Fibroblast of peridontal ligament (primary cell): ENCODE measurements at regions not wholly inside any gene's neighbourhood (a gene's known extent, or its start where the extent isn't known, plus 50 kb on each side); places are given as distances from the start of the nearest gene placed in this dataset.
A peak's percentile ranks its signal among the peaks of the same experiment; 100 is the strongest.

Source experiments
- DNase-seq: peaks from one replicate; pipeline ENCODE4 v3.0.0-alpha.2; 2010; ENCODE audit errors: extremely low read depth

- DNase-seq = no peak
Measured at GRCh38 chr2:185891403-185891802, 152.8 kb downstream of the FSIP2 start.

DNA sequence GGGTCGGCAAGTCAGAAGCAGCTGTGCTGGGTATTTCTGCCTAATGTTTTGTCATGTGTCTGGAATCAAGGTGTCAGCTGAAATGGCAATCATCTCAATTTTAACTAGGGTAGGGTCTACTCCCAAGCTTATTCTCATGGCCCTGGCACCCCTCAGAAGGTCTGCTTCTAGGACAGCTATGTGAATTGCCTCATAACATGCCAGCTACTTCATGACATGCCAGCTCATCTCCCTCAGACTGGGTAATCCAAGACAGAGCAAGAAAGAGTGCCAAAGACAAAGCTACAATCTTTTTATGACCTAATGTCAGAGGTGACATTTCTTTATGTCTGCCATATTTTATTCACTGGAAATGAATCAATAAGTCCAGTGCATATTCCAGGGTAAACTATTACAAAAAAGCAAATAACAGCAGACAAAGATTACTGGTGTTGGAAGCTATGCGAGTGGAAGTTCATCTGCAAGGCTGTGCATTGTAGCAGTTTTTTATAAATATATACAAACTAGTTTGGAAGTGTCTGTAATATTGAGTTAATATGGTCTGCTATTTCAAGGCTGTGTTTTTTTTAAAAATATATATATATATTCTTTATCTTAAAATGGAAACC is 153.3 kb downstream of the FSIP2 start:
- DNase-seq = no peak

- DNase-seq = no peak
Measured at GRCh38 chr2:185892484-185892883, 153.9 kb downstream of the FSIP2 start.

GRCh38 chr2:185894223-185894622 is 155.6 kb downstream of the FSIP2 start:
- no peak for DNase-seq

GRCh38 chr2:185895828-185896693 is 157.5 kb downstream of the FSIP2 start:
- no peak for DNase-seq

DNA sequence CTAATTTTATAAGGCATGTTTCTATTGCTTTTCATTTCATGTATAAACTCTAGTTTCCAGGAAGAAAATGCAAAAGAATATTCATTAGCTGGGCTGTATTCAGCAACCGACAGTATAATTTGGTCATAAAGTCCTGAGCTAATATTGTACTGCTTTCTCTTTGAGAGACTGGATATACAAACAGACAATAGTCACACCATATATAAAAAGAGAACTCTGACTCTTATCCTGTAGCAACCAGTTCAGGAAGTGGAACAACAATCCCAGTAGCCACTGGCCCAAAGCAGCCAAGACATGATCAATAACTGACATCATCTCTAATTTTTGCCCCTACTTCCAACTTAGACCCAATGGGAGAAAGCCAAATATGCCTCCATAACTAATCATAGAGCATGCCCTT is 160.8 kb downstream of the FSIP2 start:
- no peak for DNase-seq

GRCh38 chr2:185919155-185919554 is 180.6 kb downstream of the FSIP2 start:
- peak; percentile 37 for DNase-seq

DNA sequence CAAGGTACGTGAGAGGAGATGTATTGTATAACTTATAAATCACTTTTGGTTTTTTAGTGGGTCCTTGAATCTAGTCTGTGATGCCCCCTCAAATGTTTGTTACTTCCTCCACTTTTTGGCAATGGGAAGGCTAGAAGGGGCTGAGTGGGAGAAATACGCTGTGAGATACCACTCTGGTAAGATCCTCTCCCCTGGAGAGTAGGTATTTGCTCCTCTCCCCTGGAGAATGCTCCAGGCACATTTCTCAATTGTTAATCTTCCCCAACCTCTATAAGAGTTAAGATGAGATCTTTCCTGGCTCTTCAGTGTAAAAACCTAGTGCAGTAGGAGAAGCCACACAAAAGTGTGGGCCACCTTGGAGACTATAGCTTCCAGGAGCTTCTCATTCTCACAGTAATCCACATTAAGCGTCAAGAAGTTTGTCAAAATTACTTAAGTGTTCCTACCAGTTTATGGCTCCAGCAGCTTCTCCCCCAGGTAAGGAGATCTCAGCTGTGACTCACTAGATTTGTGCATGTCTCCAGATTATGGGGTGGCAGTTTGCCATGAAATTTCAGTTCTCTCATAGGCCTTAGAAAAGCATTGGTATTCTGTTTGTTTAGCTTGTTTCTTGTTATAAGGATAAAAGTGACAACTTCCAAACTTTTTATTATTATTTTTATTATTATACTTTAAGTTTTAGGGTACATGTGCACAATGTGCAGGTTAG is 182.6 kb downstream of the FSIP2 start:
- no peak for DNase-seq

DNA sequence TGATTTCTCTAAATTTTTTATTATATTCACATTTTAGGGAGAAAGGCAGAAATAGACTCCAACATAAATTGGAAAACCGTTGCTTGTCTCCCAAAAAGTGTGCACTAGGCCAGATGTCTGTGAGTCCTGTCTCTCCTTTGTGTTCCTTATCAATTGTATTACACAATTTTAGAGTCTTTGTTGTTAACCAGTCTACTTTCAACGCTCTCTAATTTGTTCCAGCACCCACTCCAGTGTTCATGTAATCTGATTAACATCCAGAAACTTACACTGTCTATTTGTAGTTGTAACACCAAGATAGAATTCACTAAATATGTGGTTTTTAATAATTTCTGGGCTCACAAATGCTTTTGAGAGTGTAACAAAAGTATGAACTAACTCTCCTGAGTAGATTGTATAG is 195.6 kb downstream of the FSIP2 start:
- no peak for DNase-seq

DNA sequence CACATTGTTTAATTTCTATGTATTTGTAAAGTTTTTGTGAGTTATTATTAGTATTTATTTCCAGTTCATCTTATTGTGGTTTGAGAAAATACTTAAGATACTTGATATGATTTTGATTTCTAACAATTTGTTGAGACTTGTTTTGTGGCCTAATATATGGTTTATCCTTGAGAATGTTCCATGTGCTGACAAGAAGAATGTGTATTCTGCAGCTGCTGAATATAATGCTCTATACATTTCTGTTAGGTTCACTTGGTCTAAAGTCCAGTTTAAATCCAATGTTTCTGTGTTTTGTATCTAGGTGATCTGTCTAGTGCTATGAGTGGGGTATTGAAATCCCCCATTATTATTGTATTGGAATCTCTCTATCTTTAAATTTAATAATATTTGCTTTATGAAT is 201.3 kb downstream of the FSIP2 start:
- no peak for DNase-seq

- no peak for DNase-seq
Measured at GRCh38 chr2:185942855-185943254, 204.3 kb downstream of the FSIP2 start.

DNA sequence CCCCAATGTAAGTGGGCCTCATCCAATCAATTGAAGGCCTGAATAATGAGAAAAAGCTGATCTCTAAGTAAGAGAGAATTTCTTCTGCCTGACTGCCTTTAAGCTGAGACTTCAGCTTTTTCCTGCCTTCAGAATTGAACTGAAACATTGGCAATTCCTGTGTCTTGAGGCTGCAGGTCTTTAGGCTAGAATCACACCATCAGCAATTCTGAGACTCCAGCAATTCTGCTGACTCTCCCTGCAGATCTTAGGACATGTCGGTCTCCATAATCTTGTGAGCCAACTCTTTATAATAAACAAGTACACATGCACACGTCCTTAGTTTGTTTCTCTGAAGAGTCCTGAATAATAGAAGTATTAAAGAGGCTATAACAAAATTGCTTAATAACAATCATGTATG is 209.1 kb downstream of the FSIP2 start:
- no peak for DNase-seq

GRCh38 chr2:185952100-185952499 is 213.5 kb downstream of the FSIP2 start:
- no peak for DNase-seq

DNA sequence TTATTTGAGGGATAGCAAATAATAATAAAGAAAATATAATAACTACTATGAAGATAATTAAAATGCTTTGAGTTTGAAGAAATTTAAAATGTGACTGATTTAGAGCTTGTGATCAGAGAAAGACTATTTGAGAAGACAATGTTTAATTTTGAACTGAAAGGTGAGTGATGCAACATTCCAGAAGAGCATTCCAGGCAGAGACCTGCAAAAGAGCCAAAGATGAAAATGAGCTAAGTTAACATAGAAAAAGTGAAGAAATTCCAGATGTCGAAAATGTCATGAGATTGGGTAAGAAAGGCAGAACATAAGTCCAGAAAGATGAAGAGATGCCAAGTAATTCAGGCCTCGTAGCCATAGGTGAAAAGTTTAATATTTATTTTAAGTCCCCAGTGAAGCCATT is 215.8 kb downstream of the FSIP2 start:
- no peak for DNase-seq

- DNase-seq = no peak
Measured at GRCh38 chr2:185955050-185955449, 216.4 kb downstream of the FSIP2 start.

GRCh38 chr2:185967335-185967734 is 228.7 kb downstream of the FSIP2 start:
- DNase-seq = no peak

GRCh38 chr2:185970148-185970852 is 231.7 kb downstream of the FSIP2 start:
- no peak for DNase-seq

GRCh38 chr2:185978634-185979407 is 240.2 kb downstream of the FSIP2 start:
- DNase-seq = peak; percentile 22

- DNase-seq = no peak
Measured at GRCh38 chr2:185979546-185980071, 241.0 kb downstream of the FSIP2 start.

DNA sequence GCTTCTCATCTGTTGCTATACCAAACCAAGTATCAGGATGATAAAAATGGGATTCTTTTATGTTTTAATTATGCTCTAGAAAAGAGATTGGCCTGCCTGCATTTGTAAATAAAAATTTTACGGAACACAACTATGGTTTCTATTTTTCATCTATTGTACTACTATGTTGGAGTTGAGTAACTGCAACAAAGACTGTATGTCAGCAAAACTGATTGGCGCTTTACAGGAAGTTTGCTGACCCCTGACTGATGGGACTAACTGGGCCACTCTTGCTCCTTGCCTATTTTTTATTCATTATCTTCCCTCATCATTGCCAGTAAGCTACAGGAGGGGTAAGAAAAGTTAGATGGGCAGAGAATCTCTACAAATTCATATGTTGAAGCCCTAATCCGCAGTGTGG is 242.3 kb downstream of the FSIP2 start:
- no peak for DNase-seq

GRCh38 chr2:185984670-185985069 is 246.1 kb downstream of the FSIP2 start:
- peak; percentile 36 for DNase-seq
